CD4-positive, alpha-beta T cell treated with Interleukin-21 for 1 hour (primary cell): ENCODE measurements at regions not wholly inside any gene's neighbourhood (a gene's known extent, or its start where the extent isn't known, plus 50 kb on each side); places are given as distances from the start of the nearest gene placed in this dataset.
"Not testable (repeated sequence)": the region's sequence is repeated elsewhere in the genome, so short reads cannot be mapped to it uniquely, and the experiment has no call there.

Source experiments
- DNase-seq: peaks from one replicate; pipeline ENCODE4 v3.0.0-alpha.2; 2020

DNA sequence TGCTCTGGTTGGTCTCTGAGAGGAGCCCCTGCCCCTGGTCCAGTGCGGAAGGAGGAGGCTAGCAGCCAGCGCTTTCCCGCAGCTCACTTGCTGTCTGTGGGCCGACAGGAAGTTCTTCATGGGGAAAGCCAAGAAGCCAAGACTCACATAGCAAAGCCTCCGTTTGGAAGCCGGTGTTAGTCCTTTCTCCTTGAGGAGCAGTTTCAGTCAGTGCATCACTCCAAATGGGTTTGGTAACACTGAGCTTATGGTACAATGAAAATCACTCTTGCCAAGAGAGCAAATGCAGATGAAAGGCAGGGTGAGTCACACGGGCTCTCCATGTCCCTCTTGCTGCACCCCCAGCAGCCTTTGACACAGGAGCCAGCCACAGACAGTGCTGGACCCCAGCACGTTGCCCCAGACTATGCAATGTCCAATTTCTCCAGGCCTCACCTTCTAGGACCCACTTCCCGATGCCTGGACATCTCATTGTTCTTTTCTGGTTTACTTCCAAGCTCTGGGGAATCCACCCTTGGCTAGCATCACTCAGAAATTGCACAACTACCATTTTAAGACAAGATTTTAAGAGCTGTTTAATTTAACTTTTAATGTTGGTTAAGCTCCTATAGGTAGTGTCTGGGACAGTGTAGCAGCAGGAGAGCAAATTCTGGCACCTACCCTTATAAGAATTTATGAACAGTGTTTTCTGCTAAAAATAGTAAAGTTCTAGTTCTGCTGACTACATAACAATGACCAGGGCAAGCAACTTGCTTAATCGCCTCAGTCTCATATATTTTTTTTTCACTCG lies 174.9 kb downstream of the ASB1 start:
- DNase-seq = no peak

DNA sequence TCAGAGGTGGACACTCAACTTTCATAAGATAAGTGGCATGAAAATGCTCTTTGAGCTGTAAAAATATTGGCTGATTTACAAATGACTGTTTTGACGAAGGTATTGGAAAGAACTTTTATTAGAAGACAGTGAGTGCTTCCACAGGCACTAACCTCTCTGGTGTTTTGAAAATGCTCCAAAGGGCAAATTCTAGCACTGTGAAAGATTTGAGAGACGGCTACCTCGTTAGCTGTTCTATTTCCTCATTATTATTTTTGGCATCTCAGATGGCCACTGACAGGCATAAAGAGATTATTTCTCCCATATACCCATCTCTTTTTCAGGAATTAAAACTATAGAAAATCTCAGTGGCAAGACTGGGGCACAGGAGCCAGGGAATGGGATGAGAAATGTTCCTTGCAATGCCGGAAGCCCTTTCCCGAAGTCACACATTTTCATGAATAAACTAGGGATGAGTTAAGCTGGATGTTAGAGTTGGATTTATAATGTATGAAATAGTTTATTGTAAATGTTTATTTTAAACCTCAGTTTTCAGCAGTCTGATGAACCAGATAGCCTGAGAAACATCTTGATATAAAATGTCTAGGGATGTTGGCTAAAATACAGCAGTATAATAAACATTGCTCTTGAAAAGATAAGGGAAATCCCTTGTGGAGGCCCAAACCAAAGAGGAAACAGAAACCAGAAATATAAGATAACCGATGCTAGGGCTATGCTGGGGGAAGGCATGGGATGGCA lies 175.7 kb downstream of the ASB1 start:
- DNase-seq = no peak

DNA sequence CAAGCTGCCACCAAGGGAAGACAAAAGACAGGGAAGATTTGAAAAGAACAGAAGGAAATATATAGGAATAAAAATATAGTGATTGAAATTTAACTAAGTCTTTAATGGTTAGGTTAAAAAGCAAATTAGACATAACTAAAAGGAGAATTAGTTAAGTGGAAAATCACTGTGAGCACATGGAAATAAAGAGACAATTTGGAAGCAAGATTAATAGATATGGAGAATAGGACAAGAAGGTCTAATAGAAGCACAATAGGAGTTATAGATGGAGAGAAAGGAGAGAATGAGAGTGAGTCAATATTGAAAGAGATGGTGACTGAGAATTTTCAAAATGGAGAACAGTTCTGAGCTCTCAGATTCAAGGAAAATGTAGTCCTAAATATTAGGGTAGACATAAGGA lies 176.9 kb downstream of the ASB1 start:
- no peak for DNase-seq

DNA sequence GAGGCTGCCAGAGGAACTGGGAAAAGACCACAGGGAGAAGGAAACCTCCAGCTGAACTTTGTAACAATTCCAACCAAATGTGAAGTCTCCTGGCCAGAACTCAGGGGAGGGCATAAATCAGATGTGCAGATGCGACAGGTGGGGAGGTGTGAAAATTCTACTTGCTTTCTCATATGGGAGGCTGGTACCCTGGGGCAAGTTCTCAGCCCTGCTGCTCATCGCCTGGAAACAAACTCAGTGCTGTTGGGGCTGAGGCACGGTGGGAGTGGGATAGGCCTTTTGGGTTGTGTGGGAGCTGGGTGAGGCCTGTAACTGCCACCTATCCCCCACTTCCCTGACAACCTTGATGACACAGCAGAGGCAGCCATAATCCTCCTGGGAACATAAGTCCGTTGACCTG lies 179.6 kb downstream of the ASB1 start:
- DNase-seq = no peak

DNA sequence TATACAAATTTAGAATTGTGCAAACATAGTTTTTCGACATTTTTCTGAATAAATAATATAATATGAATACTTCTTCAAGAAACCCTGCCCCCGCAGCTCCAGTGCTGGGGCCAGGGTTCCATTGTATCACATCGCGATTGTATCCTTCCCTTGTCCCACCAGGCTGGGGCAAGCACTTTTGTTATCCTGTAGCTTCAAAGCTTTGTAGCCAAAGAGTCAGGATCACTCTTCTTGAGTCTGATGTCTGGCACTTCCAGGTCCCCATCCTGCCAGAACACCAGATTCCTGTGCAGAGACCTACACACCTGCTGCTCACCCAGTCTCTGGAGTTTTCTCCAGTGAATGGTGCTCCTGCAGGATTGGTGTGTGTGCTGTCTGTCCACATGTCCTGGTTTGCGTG lies 186.9 kb downstream of the ASB1 start:
- no peak for DNase-seq

DNA sequence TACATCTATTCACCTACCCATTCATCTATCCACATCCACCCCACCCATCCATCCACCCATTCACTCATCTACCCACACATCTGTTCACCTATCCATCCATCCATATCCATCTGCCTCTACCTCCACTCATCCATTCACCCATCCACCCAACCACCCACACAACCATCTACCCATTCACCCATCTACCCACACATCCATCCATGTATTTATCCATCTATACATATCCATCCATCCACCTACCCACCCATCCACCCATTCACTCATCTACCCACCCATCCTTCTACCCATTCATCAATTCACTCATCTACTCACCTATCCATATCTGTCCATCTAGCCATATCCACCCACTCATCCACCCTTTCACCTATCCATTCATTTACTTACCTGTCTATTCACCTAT lies 187.6 kb downstream of the ASB1 start:
- DNase-seq = no peak

DNA sequence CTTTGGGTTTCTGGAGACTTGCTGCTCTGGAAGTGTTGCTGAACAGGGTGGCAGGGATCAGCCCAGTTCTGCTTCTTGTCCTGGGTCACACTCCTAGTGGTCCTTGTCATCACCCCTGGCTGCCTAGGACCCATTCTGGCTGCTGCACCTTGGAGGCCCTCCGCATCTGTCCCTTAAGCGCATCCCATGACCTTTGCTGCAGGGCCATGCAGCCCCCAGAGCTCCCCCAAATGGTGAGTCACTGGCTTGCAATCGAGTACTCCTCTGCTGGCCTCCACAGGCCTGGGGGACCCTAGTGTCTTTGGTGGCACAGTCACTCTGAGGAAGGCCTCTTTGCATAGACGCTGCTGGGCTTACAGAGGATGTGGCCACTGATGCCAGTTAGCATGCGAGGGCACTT lies 188.5 kb downstream of the ASB1 start:
- no peak for DNase-seq

DNA sequence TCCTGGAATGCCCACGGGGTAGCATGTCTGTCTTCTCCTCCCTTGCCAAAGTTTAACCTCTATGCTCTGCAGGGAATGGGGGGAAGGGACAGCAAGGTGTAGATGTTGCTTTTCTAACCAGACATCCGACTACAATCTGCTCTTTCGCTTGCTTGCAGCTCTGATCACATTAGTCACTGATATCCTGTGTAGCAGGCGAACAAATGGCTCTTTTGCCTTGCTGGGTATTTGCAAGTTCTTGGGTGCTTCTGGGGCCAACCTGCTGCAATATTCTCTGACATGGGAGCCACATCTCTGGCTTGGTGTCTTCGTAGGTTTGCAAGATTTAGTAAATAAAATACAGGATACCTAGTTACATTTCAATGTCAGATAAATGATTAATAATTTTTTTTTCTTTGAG lies 190.0 kb downstream of the ASB1 start:
- DNase-seq = no peak

DNA sequence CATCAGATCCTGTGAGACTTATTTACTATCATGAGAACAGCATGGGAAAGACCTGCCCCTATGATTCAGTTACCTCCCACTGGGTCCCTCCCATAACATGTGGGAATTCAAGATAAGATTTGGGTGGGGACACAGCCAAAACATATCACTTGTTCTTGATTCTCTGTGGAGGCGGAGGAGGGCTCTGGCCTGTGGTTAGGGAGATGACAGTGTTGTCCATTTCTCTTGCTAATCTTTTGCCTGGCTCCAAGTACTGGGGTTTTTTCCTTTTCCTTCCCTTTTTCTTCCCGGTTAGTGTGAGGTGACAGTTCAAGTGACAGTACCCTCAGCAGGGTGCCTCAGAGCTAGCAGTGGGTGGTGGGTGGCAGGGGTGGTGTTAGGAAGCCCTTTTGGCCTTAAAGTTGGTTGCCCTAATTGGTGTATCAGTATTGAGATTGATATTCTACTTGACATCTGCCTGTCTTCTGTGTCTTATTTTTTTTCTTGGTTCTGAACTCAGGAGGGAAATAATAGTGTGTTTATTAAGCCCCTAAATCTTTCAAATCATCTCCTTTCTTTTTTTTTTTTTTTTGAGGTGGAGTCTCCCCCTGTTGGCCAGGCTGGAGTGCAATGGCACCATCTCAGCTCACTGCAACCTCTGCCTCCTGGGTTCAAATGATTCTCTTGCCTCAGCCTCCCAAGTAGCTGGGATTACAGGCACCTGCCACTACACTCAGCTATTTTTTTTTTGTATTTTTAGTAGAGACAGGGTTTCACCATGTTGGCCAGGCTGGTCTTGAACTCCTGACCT lies 192.0 kb downstream of the ASB1 start:
- DNase-seq = not testable (repeated sequence)

DNA sequence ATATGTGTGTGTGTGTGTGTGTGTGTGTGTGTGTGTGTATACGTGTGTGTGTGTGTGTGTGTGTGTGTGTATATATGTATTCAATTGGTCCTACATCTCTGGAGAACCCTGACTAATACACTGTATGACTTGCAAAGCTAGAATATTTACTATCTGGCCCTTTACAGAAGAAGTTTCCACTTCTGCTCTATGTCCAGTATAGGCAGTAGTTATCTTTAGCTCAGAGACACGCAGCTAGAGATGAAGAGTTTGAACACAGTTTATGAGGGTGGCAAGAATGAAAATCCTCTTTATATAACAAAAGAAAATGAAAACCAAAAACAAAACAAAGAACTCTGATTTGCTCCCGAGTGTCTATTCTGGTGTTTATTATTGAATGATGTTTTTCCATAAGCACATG lies 201.2 kb downstream of the ASB1 start:
- DNase-seq = no peak

DNA sequence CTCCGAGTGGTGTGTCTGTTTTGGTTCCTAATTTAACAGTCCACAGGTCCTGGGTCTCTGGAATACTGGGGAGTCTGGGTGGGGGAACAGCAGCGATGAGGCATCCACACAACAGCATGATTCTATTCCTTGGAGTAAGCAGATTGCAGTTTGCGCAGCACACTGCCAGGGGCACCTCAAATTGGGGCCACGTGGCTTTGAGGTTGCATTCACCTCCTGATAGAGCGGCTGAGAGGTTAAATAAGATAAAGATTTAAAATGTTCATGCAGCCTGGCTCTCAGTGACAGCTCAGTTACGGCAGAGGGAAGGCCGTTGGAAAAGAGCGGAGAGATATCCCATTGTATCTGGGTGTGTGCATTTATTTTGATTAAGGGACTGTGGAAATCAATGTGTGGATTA lies 202.3 kb downstream of the ASB1 start:
- no peak for DNase-seq

DNA sequence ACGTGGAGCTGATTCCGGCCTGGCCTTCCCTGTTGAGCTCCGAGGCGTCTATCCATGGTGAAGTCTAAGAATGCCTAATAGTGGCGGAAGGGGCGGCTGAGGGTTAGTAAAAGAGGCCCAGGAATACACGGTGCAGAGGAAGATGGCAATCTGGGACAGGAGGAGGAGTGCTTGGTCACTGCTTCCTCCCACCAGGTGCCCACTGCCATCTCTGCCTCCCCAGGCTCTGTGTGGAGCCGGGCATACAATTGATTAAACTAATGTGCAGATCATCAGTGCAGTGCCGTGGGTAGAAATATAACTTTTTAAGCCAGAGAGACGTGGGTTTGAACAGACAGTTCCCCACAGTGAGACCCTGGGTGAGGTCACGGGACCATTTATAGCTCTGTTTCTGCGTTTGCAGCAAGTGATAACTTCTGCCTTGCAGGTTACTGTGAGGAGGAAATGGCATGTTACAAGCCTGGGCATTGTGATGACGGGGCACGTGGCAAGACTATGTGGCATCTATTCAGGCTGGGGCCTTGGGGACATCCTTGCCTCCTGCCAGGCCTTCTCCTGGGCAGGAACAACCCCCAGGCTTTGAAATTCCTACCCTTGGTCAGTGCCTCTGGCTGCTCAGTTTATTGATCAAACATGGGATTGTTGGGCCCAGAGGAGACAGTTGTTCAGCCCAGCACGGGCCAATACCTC lies 204.9 kb downstream of the ASB1 start:
- no peak for DNase-seq

DNA sequence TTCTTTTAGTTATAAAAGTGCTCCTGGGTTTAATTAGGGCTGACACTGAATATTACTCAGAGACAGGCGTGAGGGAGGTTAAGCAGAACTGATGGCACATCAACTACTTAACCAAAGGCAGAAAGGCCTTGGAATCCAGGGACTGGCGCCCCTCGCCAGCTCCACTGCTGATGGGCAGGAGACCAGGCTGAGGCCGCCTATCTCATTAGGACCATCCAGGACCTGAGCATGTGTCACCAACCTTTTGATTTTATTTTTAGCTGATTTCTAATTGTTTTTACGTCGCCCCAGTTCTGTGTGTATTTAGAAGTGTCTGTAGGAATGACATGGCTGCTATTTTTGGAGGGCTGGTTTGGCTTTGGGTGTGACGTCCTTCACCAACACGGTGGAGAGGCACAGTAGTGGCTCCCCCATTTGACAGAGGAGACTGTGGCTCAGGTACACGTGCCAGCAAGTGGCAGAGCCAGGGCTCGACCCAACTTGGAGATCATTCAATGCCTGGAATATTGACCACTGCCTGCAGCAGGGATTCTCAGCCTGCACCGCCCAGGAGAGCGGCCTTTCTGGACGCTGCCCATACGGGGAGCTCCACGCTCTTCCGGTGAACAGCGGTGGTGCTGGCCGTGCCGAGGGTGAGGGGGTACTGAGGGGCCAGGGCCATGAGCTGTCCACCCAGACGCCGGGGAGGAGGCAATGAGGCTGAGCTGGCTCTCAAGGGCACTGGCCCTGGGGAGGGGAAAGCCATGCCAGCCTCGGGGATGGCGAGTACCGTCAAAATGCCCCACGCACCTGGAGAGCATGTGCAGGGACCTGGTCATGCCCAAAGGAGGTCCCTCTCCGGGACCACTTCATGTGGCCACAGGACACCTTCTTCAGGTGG lies 205.7 kb downstream of the ASB1 start:
- DNase-seq = no peak

DNA sequence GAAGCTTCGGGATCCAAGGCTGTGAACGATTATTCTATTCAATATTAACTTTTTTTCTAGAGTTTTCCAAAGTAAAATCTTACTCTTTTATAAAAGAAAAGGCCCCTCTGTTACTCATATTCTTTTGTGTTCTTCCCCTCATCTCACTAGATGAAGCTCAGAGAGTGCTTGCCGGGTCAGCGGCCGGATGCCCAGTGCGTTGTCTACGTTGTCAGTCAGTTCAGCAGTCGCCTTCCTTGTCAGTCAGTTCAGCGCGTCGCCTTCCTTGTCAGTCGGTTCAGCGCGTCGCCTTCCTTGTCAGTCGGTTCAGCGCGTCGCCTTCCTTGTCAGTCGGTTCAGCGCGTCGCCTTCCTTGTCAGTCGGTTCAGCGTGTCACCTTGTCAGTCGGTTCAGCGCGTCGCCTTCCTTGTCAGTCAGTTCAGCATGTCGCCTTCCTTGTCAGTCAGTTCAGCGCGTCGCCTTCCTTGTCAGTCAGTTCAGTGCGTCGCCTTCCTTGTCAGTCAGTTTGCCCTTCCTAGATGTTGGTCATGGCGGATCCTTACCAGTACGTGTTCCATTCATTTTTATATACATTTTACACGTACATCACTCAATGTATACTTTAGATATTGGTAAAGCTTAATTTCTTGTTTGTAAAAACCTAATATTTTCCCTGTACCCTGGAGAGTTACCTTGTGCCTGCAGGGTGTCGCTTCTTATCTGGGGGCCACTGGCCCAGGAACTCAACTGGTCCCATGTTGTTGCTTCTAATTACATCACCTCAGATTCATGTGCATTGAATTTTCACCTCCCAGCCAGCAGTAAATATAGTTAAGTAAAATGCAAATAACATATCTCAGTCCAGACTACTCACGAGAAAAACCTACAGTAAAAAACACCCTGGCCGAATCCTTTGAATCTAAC lies 206.9 kb downstream of the ASB1 start:
- no peak for DNase-seq

DNA sequence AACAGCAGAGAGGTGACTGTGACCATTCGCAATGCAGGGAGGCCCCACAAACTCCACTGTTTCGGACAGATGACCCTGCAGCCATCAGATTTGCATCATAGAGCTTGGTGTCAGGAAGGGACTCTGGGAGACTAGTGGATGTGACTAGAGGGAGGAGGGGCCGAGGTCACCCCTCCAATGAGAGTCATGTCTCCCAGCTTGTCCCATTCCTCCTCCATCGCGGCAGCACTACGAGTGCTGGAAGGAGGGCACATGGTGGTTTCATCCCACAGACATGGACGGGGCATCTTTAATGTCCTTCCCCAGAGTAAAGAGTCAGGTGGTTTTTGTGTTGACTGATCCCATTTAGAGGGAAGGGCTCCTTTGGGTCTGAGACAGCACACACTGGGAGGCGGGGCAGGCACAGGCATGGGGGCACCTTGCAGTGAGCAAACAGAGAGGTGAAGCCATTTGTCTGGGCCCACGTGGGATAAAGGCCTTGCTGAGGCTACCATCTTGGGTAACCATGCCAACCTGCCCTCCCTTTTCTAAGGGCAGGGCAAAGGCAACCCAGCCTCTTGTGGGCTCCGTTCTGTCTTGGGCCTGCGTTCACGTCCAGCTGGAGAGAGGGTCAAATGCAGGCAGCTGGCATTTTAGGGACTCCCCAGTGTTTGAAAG lies 208.1 kb downstream of the ASB1 start:
- no peak for DNase-seq

DNA sequence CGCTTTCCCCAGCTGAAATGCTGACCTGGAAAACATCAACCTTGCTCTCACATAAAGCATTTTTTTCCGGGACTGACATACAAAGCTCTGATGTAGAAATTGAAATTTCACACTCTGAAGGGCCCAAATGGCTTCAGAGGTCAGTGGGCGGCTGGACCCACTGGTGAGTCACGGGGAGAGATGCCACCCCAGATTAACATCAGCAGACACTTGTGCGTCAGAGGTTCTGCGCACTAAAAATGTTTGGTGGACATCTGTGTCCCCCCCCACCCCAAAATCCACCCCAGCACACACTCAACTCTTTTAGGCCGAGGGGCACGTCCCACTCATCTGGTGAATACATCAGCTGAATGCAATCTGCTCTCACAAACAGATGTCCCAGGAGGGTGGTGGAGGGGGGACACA lies 208.9 kb downstream of the ASB1 start:
- no peak for DNase-seq

DNA sequence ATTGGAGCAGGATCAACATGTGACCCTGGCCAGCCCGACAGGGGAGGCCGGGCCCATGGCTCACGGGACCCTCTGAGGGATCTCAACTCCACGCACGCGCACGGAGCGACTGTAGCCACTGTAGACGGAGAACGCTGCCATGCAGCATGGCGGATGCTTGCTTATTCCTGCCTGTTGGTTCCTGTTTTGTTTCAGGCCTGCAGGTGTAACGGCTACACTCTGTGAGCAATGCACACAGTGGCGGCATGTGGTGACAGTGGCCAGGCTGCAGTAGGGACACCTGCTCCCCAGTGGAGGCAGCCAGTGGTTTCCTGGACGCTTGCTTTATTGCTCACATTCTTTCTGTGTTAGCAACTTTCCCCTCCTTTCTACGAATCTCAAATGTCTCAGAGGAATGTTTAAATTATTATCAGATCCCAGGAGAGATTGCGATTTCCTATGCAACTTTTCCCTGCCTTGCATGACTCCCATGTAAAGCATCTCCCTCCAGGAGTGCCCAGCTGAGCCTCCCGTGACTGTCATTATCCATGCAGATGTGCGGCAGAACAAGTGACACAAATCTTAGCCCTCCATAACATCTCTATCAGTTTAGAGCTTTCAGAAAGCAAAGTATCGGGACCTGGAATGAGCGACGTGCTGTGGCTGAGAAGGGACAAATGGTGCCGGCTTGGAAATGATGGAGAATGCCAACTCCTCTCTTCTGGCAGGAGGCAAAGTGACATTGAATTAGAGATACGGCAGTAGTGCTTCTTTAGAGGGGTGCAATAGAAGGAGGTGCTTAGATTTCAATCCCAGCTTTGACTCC lies 209.7 kb downstream of the ASB1 start:
- DNase-seq = no peak

DNA sequence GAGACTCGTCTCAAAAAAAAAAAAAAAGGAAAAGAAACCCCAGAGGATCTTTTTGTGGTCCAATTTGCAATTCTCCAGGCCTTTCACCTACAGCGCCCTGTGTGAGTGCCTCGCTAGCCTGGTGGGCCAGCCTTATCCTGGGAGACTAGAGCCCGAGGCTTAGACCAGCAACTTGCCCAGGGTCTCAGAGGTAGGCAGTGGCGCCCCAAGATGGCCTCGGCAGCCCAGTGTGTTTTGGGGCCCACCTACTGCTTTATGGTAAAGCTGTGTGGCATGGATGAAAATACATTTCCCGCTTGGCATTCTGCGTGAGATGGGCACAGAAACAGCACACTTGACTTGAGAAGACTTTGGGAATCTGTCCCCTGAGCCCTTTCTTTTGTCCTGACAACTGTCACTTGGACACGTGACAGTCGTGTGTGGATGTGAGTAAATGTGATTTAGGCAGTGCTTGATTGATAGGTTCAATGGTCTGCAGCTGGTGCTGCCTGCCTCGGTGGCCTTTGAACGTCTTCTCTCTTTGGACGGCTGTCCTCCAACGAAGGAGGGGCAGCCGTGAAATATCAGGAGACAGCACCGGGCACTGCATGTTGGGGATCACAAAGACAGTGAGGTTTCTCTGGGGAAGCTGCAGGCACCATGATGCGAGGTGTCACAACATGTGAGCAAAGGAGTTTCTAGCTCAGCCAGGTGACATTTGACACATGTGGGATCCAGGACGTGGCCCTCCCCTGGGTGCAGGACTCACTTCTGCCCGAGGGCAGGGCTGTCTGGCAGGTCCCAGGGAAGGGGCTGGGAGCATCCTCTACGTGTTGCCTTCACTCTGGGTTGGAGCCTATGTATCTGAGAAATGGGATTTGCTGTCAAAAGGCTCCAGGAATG lies 209.5 kb upstream of the TWIST2 start:
- DNase-seq = no peak
